H1 (cell line): ENCODE measurements at regions not wholly inside any gene's neighbourhood (a gene's known extent, or its start where the extent isn't known, plus 50 kb on each side); places are given as distances from the start of the nearest gene placed in this dataset.

Experiments used
- BACH1 ChIP-seq: IDR thresholded peaks from 2 replicates; pipeline ENCODE4 v1.6.1; 2012; ENCODE audit warnings: low read length, improper control_type of control experiment
- CHD1 ChIP-seq: IDR thresholded peaks from 2 replicates; pipeline ENCODE4 v1.6.1; 2012; ENCODE audit warnings: low read depth, low read length, improper control_type of control experiment
- CTBP2 ChIP-seq: IDR thresholded peaks from 2 replicates; pipeline ENCODE4 v1.7.0; 2011; ENCODE audit warnings: borderline replicate concordance, mild to moderate bottlenecking, moderate library complexity, mixed read lengths, low read length; ENCODE audit not compliant: insufficient read depth, insufficient read length
- EZH2 ChIP-seq: fragments of 200-600 bp; sonication (generic); IDR thresholded peaks from 2 replicates; pipeline ENCODE4 v1.7.1; 2012; ENCODE audit warnings: low read depth, mild to moderate bottlenecking, moderate library complexity, low read length, inconsistent platforms; ENCODE audit not compliant: severe bottlenecking
- GTF2F1 ChIP-seq: IDR thresholded peaks from 2 replicates; pipeline ENCODE4 v1.6.1; 2012; ENCODE audit warnings: low read depth, low read length, improper control_type of control experiment, borderline replicate concordance
- JUND ChIP-seq: IDR thresholded peaks from 2 replicates; pipeline ENCODE4 v1.6.1; 2011; ENCODE audit warnings: mild to moderate bottlenecking, improper control_type of control experiment, low read length
- KDM1A ChIP-seq: fragments of 200-600, 300-600 bp; sonication (generic); IDR thresholded peaks from 2 replicates; pipeline ENCODE4 v1.7.1; 2016; ENCODE audit warnings: mild to moderate bottlenecking, low read length, borderline replicate concordance
- RBBP5 ChIP-seq: IDR thresholded peaks from 2 replicates; pipeline ENCODE4 v1.7.1; 2012; ENCODE audit warnings: low read depth, mild to moderate bottlenecking, inconsistent platforms, low read length, moderate library complexity, borderline replicate concordance
- SRF ChIP-seq: IDR thresholded peaks from 2 replicates; pipeline ENCODE4 v1.6.1; 2011; ENCODE audit warnings: mild to moderate bottlenecking, low read depth, low read length, moderate library complexity
- TBP ChIP-seq: IDR thresholded peaks from 2 replicates; pipeline ENCODE4 v1.6.1; 2011; ENCODE audit warnings: low read depth, low read length, improper control_type of control experiment
- ZNF274 ChIP-seq: IDR thresholded peaks from 2 replicates; pipeline ENCODE4 v1.7.0; 2012; ENCODE audit warnings: low read length, borderline replicate concordance; ENCODE audit errors: extremely low read depth
- TF ChIP-seq, protein P1 (sequence below): fragments of 300-600 bp; sonication (generic); IDR thresholded peaks from 2 replicates; pipeline ENCODE4 v1.7.1; 2012; ENCODE audit warnings: low read length, moderate library complexity, mild to moderate bottlenecking, inconsistent platforms; ENCODE audit not compliant: insufficient replicate concordance

GRCh38 chr10:130636313-130636930 is 500.2 kb downstream of the GLRX3 start (continued):
- TF ChIP-seq, protein P1, sequence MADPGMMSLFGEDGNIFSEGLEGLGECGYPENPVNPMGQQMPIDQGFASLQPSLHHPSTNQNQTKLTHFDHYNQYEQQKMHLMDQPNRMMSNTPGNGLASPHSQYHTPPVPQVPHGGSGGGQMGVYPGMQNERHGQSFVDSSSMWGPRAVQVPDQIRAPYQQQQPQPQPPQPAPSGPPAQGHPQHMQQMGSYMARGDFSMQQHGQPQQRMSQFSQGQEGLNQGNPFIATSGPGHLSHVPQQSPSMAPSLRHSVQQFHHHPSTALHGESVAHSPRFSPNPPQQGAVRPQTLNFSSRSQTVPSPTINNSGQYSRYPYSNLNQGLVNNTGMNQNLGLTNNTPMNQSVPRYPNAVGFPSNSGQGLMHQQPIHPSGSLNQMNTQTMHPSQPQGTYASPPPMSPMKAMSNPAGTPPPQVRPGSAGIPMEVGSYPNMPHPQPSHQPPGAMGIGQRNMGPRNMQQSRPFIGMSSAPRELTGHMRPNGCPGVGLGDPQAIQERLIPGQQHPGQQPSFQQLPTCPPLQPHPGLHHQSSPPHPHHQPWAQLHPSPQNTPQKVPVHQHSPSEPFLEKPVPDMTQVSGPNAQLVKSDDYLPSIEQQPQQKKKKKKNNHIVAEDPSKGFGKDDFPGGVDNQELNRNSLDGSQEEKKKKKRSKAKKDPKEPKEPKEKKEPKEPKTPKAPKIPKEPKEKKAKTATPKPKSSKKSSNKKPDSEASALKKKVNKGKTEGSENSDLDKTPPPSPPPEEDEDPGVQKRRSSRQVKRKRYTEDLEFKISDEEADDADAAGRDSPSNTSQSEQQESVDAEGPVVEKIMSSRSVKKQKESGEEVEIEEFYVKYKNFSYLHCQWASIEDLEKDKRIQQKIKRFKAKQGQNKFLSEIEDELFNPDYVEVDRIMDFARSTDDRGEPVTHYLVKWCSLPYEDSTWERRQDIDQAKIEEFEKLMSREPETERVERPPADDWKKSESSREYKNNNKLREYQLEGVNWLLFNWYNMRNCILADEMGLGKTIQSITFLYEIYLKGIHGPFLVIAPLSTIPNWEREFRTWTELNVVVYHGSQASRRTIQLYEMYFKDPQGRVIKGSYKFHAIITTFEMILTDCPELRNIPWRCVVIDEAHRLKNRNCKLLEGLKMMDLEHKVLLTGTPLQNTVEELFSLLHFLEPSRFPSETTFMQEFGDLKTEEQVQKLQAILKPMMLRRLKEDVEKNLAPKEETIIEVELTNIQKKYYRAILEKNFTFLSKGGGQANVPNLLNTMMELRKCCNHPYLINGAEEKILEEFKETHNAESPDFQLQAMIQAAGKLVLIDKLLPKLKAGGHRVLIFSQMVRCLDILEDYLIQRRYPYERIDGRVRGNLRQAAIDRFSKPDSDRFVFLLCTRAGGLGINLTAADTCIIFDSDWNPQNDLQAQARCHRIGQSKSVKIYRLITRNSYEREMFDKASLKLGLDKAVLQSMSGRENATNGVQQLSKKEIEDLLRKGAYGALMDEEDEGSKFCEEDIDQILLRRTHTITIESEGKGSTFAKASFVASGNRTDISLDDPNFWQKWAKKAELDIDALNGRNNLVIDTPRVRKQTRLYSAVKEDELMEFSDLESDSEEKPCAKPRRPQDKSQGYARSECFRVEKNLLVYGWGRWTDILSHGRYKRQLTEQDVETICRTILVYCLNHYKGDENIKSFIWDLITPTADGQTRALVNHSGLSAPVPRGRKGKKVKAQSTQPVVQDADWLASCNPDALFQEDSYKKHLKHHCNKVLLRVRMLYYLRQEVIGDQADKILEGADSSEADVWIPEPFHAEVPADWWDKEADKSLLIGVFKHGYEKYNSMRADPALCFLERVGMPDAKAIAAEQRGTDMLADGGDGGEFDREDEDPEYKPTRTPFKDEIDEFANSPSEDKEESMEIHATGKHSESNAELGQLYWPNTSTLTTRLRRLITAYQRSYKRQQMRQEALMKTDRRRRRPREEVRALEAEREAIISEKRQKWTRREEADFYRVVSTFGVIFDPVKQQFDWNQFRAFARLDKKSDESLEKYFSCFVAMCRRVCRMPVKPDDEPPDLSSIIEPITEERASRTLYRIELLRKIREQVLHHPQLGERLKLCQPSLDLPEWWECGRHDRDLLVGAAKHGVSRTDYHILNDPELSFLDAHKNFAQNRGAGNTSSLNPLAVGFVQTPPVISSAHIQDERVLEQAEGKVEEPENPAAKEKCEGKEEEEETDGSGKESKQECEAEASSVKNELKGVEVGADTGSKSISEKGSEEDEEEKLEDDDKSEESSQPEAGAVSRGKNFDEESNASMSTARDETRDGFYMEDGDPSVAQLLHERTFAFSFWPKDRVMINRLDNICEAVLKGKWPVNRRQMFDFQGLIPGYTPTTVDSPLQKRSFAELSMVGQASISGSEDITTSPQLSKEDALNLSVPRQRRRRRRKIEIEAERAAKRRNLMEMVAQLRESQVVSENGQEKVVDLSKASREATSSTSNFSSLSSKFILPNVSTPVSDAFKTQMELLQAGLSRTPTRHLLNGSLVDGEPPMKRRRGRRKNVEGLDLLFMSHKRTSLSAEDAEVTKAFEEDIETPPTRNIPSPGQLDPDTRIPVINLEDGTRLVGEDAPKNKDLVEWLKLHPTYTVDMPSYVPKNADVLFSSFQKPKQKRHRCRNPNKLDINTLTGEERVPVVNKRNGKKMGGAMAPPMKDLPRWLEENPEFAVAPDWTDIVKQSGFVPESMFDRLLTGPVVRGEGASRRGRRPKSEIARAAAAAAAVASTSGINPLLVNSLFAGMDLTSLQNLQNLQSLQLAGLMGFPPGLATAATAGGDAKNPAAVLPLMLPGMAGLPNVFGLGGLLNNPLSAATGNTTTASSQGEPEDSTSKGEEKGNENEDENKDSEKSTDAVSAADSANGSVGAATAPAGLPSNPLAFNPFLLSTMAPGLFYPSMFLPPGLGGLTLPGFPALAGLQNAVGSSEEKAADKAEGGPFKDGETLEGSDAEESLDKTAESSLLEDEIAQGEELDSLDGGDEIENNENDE: no peak
- TF ChIP-seq BACH1: no peak
- no peak for TF ChIP-seq TBP
- TF ChIP-seq CHD1: no peak
- no peak for TF ChIP-seq SRF
- TF ChIP-seq GTF2F1: no peak
- TF ChIP-seq EZH2: no peak
- TF ChIP-seq CTBP2: no peak
- TF ChIP-seq ZNF274: no peak
- no peak for TF ChIP-seq RBBP5
- no peak for TF ChIP-seq KDM1A
- TF ChIP-seq JUND: no peak
